HCT116 (cell line): ENCODE measurements at regions not wholly inside any gene's neighbourhood (a gene's known extent, or its start where the extent isn't known, plus 50 kb on each side); places are given as distances from the start of the nearest gene placed in this dataset.
"Not testable (repeated sequence)": the region's sequence is repeated elsewhere in the genome, so short reads cannot be mapped to it uniquely, and the experiment has no call there.

Experiments
- ATAC-seq: fragments of 200-7000 bp; cut with Tn5 transposase; 2 replicates; pipeline ENCODE4 v1.9.1; 2020; ENCODE audit warnings: mild to moderate bottlenecking, moderate library complexity
- BruUV-seq: library from RNA; stranded (reverse); fragments of 400-500 nt; replicated peaks from 2 replicates; lab custom pipeline; 2021; lab: Mats Ljungman, UMichigan
- CTCF ChIA-PET: fragments of 300-600 bp; sonication (Branson Sonifier 250); formaldehyde crosslinking; loops from one replicate; lab custom pipeline; 2021; ENCODE audit warnings: antibody characterized with exemption; lab: Charles Lee
- POLR2A ChIA-PET: fragments of 300-600, 350-600 bp; sonication (Branson Sonifier 250); formaldehyde crosslinking; loops from one replicate; lab custom pipeline; 2021; ENCODE audit warnings: antibody characterized with exemption; lab: Charles Lee
- RAD21 ChIA-PET, 2 experiments: fragments of 300-600 bp; sonication (Branson Sonifier 250); formaldehyde crosslinking; loops; one replicate each; lab custom pipeline; 2023; ENCODE audit warnings: low total read pairs in 2 of 2; ENCODE audit not compliant: uncharacterized antibody in 2 of 2, unreplicated experiment in 2 of 2, low non-redundant PET in 1 of 2; lab: Charles Lee
- DNase-seq: peaks from one replicate; pipeline ENCODE4 v3.0.0-alpha.2; 2010; ENCODE audit warnings: low read depth, low spot score
- H2AFZ ChIP-seq: fragments of 200-600 bp; shearing (Covaris generic), sonication (generic); 2 replicates; pipeline ENCODE4 v1.6.1; 2017; ENCODE audit warnings: low read depth, mixed run types, mixed read lengths, antibody characterized with exemption, low read length; ENCODE audit not compliant: poor library complexity, severe bottlenecking
- H3K27ac ChIP-seq: 2 replicates; pipeline ENCODE4 v1.5.1; 2012; ENCODE audit warnings: low read depth, low read length
- H3K27me3 ChIP-seq: fragments of 200-600 bp; sonication (generic); 2 replicates; pipeline ENCODE4 v1.6.1; 2016; ENCODE audit warnings: mixed run types, low read length, mixed read lengths; ENCODE audit not compliant: insufficient read depth
- H3K36me3 ChIP-seq, 2 experiments: fragments of 200-500 bp in 1 of 2; fragments of 200-600 bp in 1 of 2; sonication (Bioruptor generic) in 1 of 2; sonication (generic) in 1 of 2; 2 replicates each; pipeline versions ENCODE4 v1.5.1 to v1.6.1; 2014 to 2016; ENCODE audit warnings: low read length in 2 of 2, inconsistent platforms in 1 of 2, mixed read lengths in 1 of 2, mixed run types in 1 of 2; ENCODE audit not compliant: insufficient read depth in 2 of 2, control insufficient read depth in 1 of 2
- H3K4me1 ChIP-seq, 2 experiments: fragments of 200-600 bp in 1 of 2; sonication (generic) in 1 of 2; 2 replicates each; pipeline versions ENCODE4 v1.5.1 to v1.6.1; 2012 to 2017; ENCODE audit warnings: low read length in 2 of 2, inconsistent platforms in 1 of 2, mild to moderate bottlenecking in 1 of 2, mixed read lengths in 1 of 2, mixed run types in 1 of 2, moderate library complexity in 1 of 2; ENCODE audit not compliant: insufficient read depth in 2 of 2, control insufficient read depth in 1 of 2
- H3K4me2 ChIP-seq: fragments of 200-600 bp; sonication (generic); 2 replicates; pipeline ENCODE4 v1.6.1; 2017; ENCODE audit warnings: mixed run types, low read length, mixed read lengths
- H3K4me3 ChIP-seq, 2 experiments: fragments of 200-600 bp in 1 of 2; sonication (generic) in 1 of 2; replicated peaks in 1 of 2; 2 replicates each; pipeline ENCODE4 v1.5.1; 2011 to 2016; ENCODE audit warnings: low read length in 2 of 2, control low read depth in 1 of 2, low read depth in 1 of 2, mild to moderate bottlenecking in 1 of 2, mixed read lengths in 1 of 2, mixed run types in 1 of 2
- H3K79me2 ChIP-seq: fragments of 200-600 bp; sonication (generic); 2 replicates; pipeline ENCODE4 v1.6.1; 2017; ENCODE audit warnings: mild to moderate bottlenecking, mixed run types, low read length, moderate library complexity, mixed read lengths; ENCODE audit not compliant: insufficient read depth
- H3K9ac ChIP-seq: fragments of 200-600 bp; sonication (generic); 2 replicates; pipeline ENCODE4 v1.6.1; 2016; ENCODE audit warnings: low read length, mixed read lengths
- H3K9me2 ChIP-seq: fragments of 200-600 bp; sonication (generic), shearing (Covaris generic); 2 replicates; pipeline ENCODE4 v1.6.1; 2017; ENCODE audit warnings: mixed run types, mild to moderate bottlenecking, moderate library complexity; ENCODE audit not compliant: insufficient read depth
- H3K9me3 ChIP-seq, 2 experiments: fragments of 200-500 bp in 1 of 2; fragments of 200-600 bp in 1 of 2; sonication (Bioruptor generic) in 1 of 2; sonication (generic) in 1 of 2; 2 replicates each; pipeline ENCODE4 v1.6.1; 2014 to 2017; ENCODE audit warnings: low read length in 2 of 2, mixed read lengths in 2 of 2, inconsistent platforms in 1 of 2, low read depth in 1 of 2, mild to moderate bottlenecking in 1 of 2, mixed run types in 1 of 2, moderate library complexity in 1 of 2; ENCODE audit not compliant: control insufficient read depth in 1 of 2, insufficient read depth in 1 of 2
- H4K20me1 ChIP-seq: fragments of 200-600 bp; sonication (generic), shearing (Covaris generic); 2 replicates; pipeline ENCODE4 v1.6.1; 2017; ENCODE audit warnings: mixed run types, mild to moderate bottlenecking, moderate library complexity; ENCODE audit not compliant: insufficient read depth
- SP1 ChIP-seq: IDR thresholded peaks from 2 replicates; pipeline ENCODE4 v1.6.1; 2012; ENCODE audit warnings: low read depth
- ZBTB33 ChIP-seq: IDR thresholded peaks from 2 replicates; pipeline ENCODE4 v1.6.1; 2011; ENCODE audit warnings: mild to moderate bottlenecking, low read length, moderate library complexity; ENCODE audit not compliant: insufficient replicate concordance; ENCODE audit errors: extremely low read depth
- ZFX ChIP-seq: fragments of 450-650 bp; IDR thresholded peaks from 2 replicates; pipeline ENCODE4 v1.6.1; 2017
- intact Hi-C: fragments of 100-400 bp; cut with micrococcal nuclease; formaldehyde crosslinking; loops from 2 replicates; pipeline ENCODE4 v1.10.0; 2022

GRCh38 chr6:137718903-137719302 lies 148.2 kb upstream of the TNFAIP3 start:
- DNase-seq, ATAC-seq, RAD21 ChIA-PET, H3K9me2 ChIP-seq, intact Hi-C loops, BruUV-seq, H3K9me3 ChIP-seq, H2AFZ ChIP-seq, H3K79me2 ChIP-seq, CTCF ChIA-PET, H4K20me1 ChIP-seq, POLR2A ChIA-PET, H3K4me1 ChIP-seq, H3K27ac ChIP-seq, H3K36me3 ChIP-seq, H3K4me2 ChIP-seq, H3K9ac ChIP-seq, H3K27me3 ChIP-seq, H3K4me3 ChIP-seq: not testable (repeated sequence)

- TF ChIP-seq SP1 (no peak), ZFX (no peak), ZBTB33 (no peak)
- DNase-seq: no peak
- Histone ChIP-seq H3K36me3 (no peaks in the 10 kb centered on the region), H3K27me3 (no peaks in the 10 kb centered on the region), H3K9ac (no peak overlapping the region), H3K4me2 (no peak overlapping the region), H3K27ac (no peak overlapping the region), H3K4me3 (no peak overlapping the region), H3K9me3 (no peaks in the 10 kb centered on the region), H2AFZ (no peak overlapping the region), H3K79me2 (no peaks in the 10 kb centered on the region), H3K4me1 (no peaks in the 10 kb centered on the region), H4K20me1 (no peaks in the 10 kb centered on the region), H3K9me2 (no peaks in the 10 kb centered on the region)
- no TSS peak for BruUV-seq
- intact Hi-C loops: no loop called here
- ATAC-seq: no peak
- CTCF ChIA-PET: interaction anchor here (1.3 kb wide), 1 partner anchor 15 kb away, joined by 4 read pairs; no protein-coding TSS in a partner anchor
- POLR2A ChIA-PET: no interaction called here
- RAD21 ChIA-PET: no interaction called here
Observed at GRCh38 chr6:137722749-137723272, 144.2 kb upstream of the TNFAIP3 start.
